RWPE2 (cell line): ENCODE measurements at regions not wholly inside any gene's neighbourhood (a gene's known extent, or its start where the extent isn't known, plus 50 kb on each side); places are given as distances from the start of the nearest gene placed in this dataset.

Source experiments
- ATAC-seq: fragments of 200-7000 bp; cut with Tn5 transposase; 3 replicates; pipeline ENCODE4 v1.9.1; 2021; ENCODE audit warnings: low read depth
- DNase-seq: peaks from one replicate; pipeline ENCODE4 v3.0.0-alpha.2; 2020; ENCODE audit warnings: low spot score
- H3K27ac ChIP-seq: fragments of 450-650 bp; 2 replicates; pipeline ENCODE4 v1.5.1; 2017; ENCODE audit warnings: mild to moderate bottlenecking; ENCODE audit not compliant: poor library complexity, severe bottlenecking
- H3K27me3 ChIP-seq: fragments of 250-450 bp; sonication (Bioruptor Pico); 2 replicates; pipeline ENCODE4 v1.5.1; 2021; ENCODE audit warnings: mild to moderate bottlenecking, moderate library complexity; ENCODE audit not compliant: insufficient read depth, poor library complexity, severe bottlenecking
- H3K36me3 ChIP-seq: fragments of 250-450 bp; sonication (Bioruptor Pico); 2 replicates; pipeline ENCODE4 v1.5.1; 2020; ENCODE audit warnings: low read depth, mild to moderate bottlenecking, moderate library complexity
- H3K4me1 ChIP-seq: fragments of 250-450 bp; sonication (Bioruptor Pico); 2 replicates; pipeline ENCODE4 v1.5.1; 2021; ENCODE audit warnings: mild to moderate bottlenecking, moderate library complexity; ENCODE audit not compliant: insufficient read depth, poor library complexity, severe bottlenecking
- H3K4me3 ChIP-seq: fragments of 250-450 bp; sonication (Bioruptor Pico); 2 replicates; pipeline ENCODE4 v1.5.1; 2021; ENCODE audit warnings: mild to moderate bottlenecking, moderate library complexity; ENCODE audit not compliant: severe bottlenecking
- H3K9me3 ChIP-seq: fragments of 250-450 bp; sonication (Bioruptor Pico); 2 replicates; pipeline ENCODE4 v1.5.1; 2021; ENCODE audit warnings: mild to moderate bottlenecking, moderate library complexity; ENCODE audit not compliant: severe bottlenecking
- TF ChIP-seq, protein P1 (sequence below): fragments of 450-650 bp; IDR thresholded peaks from one replicate; pipeline ENCODE4 v1.5.1; 2017; ENCODE audit warnings: mild to moderate bottlenecking, moderate library complexity; ENCODE audit not compliant: poor library complexity, severe bottlenecking

DNA sequence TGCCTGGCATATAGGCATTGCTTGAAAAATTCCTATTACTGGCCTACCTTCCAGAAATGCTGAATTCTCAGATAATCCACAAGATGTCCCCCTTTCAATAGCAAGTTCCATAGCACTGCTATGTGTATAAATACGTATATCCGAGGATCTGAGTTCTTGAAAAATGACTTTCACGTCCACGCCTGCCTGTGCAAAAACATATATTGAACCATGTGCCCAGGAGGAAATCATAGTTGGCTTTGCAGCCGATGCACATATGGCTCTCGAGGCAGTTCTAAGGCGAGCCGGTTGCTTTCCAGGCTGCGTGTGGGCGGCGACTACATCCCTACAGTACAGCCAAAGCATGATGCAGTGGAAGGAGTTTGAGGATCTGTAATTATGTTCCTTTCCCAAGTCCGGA is 55.4 kb upstream of the ESX1 start:
- DNase-seq (no peak), ATAC-seq (peak; percentile 88)
- H3K27ac ChIP-seq, result no peak overlapping the region
- no peaks in the 10 kb centered on the region for H3K9me3 ChIP-seq
- H3K27me3 ChIP-seq, result no peaks in the 10 kb centered on the region
- TF ChIP-seq, protein P1, sequence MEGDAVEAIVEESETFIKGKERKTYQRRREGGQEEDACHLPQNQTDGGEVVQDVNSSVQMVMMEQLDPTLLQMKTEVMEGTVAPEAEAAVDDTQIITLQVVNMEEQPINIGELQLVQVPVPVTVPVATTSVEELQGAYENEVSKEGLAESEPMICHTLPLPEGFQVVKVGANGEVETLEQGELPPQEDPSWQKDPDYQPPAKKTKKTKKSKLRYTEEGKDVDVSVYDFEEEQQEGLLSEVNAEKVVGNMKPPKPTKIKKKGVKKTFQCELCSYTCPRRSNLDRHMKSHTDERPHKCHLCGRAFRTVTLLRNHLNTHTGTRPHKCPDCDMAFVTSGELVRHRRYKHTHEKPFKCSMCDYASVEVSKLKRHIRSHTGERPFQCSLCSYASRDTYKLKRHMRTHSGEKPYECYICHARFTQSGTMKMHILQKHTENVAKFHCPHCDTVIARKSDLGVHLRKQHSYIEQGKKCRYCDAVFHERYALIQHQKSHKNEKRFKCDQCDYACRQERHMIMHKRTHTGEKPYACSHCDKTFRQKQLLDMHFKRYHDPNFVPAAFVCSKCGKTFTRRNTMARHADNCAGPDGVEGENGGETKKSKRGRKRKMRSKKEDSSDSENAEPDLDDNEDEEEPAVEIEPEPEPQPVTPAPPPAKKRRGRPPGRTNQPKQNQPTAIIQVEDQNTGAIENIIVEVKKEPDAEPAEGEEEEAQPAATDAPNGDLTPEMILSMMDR, result peak; percentile 66
- H3K36me3 ChIP-seq, result no peaks in the 10 kb centered on the region
- H3K4me3 ChIP-seq, result no peak overlapping the region
- H3K4me1 ChIP-seq, result peaks cover 3% of the 10 kb centered on the region

DNA sequence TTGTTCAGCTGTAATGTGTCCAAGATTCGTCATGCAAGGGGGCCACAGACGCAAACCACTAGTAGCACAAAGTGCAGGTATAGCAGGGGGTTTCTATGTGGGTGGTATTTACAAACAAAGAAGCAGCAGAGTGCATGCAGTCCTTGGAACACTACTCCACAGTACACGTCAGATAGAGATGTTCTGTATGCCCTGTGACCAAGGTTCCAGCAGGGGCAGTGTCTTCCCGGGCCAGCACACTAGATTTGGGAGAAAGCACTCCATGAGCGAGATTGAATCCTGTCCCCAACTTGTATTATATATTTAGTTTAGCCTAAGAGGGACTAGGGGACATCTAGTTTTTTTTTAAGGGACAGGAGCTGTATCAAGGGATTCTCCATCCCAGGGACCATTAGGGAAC is 54.4 kb upstream of the ESX1 start:
- no peaks in the 10 kb centered on the region for H3K27me3 ChIP-seq
- no peaks in the 10 kb centered on the region for H3K9me3 ChIP-seq
- no peak overlapping the region for H3K27ac ChIP-seq
- TF ChIP-seq, protein P1, result no peak
- H3K36me3 ChIP-seq, result no peaks in the 10 kb centered on the region
- H3K4me1 ChIP-seq, result no peaks in the 10 kb centered on the region
- ATAC-seq (no peak), DNase-seq (no peak)
- no peak overlapping the region for H3K4me3 ChIP-seq

DNA sequence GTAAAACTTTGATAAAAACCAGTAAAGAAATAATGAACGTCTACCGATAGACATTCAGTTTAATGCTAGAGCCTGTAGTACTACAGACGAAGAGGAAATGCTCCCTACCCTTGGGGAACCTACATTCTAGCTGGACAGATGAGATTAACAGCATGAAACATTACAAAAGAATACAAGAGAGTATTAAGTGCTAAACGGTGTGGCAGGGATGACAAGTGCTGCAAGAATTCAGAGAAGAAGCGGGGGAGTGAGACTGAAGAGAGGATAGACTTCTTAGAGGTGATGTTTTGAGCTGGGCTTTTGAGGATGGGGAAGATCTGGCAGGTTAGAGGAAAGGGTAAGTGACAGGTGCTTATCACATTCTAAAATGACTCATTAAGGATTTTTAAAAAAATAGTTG is 52.6 kb upstream of the ESX1 start:
- ATAC-seq, result peak; percentile 52; the same call in 2 of the 3 replicates
- Histone ChIP-seq H3K9me3 (no peaks in the 10 kb centered on the region), H3K27me3 (no peaks in the 10 kb centered on the region), H3K36me3 (no peaks in the 10 kb centered on the region), H3K4me1 (no peaks in the 10 kb centered on the region), H3K27ac (no peak overlapping the region), H3K4me3 (no peak overlapping the region)
- DNase-seq, result no peak
- TF ChIP-seq, protein P1, result no peak

DNA sequence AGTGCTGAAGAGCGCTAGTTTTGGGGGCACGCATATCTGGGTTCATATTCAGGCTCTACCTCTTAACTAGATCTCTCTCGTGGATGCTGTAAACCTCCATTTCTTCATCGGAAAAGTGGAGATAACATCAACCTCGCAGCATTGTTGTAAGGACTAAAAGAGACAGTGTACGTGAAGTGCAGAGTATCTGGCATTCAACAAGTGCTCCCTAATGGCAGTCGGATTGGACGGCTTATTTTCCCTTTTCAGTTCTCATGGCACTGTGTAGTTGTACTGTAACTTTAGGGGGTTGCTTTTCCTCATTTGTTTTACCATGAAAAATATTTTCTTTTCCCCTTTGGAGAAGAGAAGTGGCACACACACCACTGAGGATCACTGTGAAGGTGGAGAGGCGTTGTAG is 51.4 kb upstream of the ESX1 start:
- H3K36me3 ChIP-seq, result no peaks in the 10 kb centered on the region
- ATAC-seq (no peak), DNase-seq (no peak)
- H3K4me1 ChIP-seq, result no peaks in the 10 kb centered on the region
- TF ChIP-seq, protein P1, result no peak
- H3K9me3 ChIP-seq, result no peaks in the 10 kb centered on the region
- no peak overlapping the region for H3K27ac ChIP-seq
- H3K27me3 ChIP-seq, result no peaks in the 10 kb centered on the region
- no peak overlapping the region for H3K4me3 ChIP-seq
